MCF 10A (cell line): ENCODE measurements at regions not wholly inside any gene's neighbourhood (a gene's known extent, or its start where the extent isn't known, plus 50 kb on each side); places are given as distances from the start of the nearest gene placed in this dataset.

Experiments used
- BruUV-seq: library from RNA; stranded (reverse); fragments of 400-500 nt; replicated peaks from 2 replicates; lab custom pipeline; 2021; lab: Mats Ljungman, UMichigan
- CTCF ChIA-PET: fragments of 300-600 bp; sonication (Branson Sonifier 250); formaldehyde crosslinking; extraction: SDS; loops from one replicate; lab custom pipeline; 2021; ENCODE audit warnings: antibody characterized with exemption, inconsistent platforms; lab: Yijun Ruan, JAX
- POLR2A ChIA-PET: fragments of 300-600, 350-650 bp; sonication (Branson Sonifier 250); formaldehyde crosslinking; extraction: SDS; loops from one replicate; lab custom pipeline; 2020; ENCODE audit warnings: antibody characterized with exemption, inconsistent platforms; lab: Yijun Ruan, JAX
- DNase-seq: peaks from one replicate; pipeline ENCODE4 v3.0.0-alpha.2; 2018; ENCODE audit not compliant: unreplicated experiment
- H3K27ac Mint-ChIP-seq: one replicate; pipeline ENCODE4 v1.8.0; 2022; ENCODE audit warnings: mild to moderate bottlenecking, low read depth, mixed read lengths; ENCODE audit not compliant: unreplicated experiment
- H3K27me3 Mint-ChIP-seq: one replicate; pipeline ENCODE4 v1.8.0; 2022; ENCODE audit warnings: mixed read lengths; ENCODE audit not compliant: insufficient read depth, unreplicated experiment
- H3K36me3 Mint-ChIP-seq: one replicate; pipeline ENCODE4 v1.8.0; 2022; ENCODE audit warnings: mild to moderate bottlenecking, moderate library complexity, mixed read lengths; ENCODE audit not compliant: insufficient read depth, unreplicated experiment
- H3K4me1 Mint-ChIP-seq: one replicate; pipeline ENCODE4 v1.8.0; 2022; ENCODE audit warnings: mixed read lengths; ENCODE audit not compliant: insufficient read depth, unreplicated experiment
- H3K4me3 Mint-ChIP-seq: one replicate; pipeline ENCODE4 v1.8.0; 2022; ENCODE audit warnings: mild to moderate bottlenecking, moderate library complexity, mixed read lengths; ENCODE audit not compliant: unreplicated experiment
- H3K9me3 Mint-ChIP-seq: one replicate; pipeline ENCODE4 v1.8.0; 2022; ENCODE audit warnings: mixed read lengths; ENCODE audit not compliant: unreplicated experiment
- intact Hi-C: fragments of 100-400 bp; cut with micrococcal nuclease; formaldehyde crosslinking; loops from 2 replicates; pipeline ENCODE4 v1.14.1; 2022
- TF ChIP-seq, protein P1 (sequence below): fragments of 200-600 bp; IDR thresholded peaks from one replicate; pipeline ENCODE4 v1.8.0; 2022; ENCODE audit warnings: antibody characterized with exemption, mild to moderate bottlenecking; ENCODE audit not compliant: unreplicated experiment

- peaks cover 5% of the 10 kb centered on the region for H3K4me1 Mint-ChIP-seq
- intact Hi-C loops: no loop called here
- POLR2A ChIA-PET: no interaction called here
Observed at GRCh38 chr16:74053826-74054225, 242.8 kb upstream of the PSMD7 start.

GRCh38 chr16:74053312-74053711 is 243.3 kb upstream of the PSMD7 start:
- Mint-ChIP-seq H3K4me1 (peaks cover 5% of the 10 kb centered on the region), H3K27me3 (peaks cover 60% of the 10 kb centered on the region), H3K27ac (no peak overlapping the region), H3K9me3 (peaks cover 7% of the 10 kb centered on the region), H3K36me3 (no peaks in the 10 kb centered on the region), H3K4me3 (no peak overlapping the region)
- TF ChIP-seq, protein P1, sequence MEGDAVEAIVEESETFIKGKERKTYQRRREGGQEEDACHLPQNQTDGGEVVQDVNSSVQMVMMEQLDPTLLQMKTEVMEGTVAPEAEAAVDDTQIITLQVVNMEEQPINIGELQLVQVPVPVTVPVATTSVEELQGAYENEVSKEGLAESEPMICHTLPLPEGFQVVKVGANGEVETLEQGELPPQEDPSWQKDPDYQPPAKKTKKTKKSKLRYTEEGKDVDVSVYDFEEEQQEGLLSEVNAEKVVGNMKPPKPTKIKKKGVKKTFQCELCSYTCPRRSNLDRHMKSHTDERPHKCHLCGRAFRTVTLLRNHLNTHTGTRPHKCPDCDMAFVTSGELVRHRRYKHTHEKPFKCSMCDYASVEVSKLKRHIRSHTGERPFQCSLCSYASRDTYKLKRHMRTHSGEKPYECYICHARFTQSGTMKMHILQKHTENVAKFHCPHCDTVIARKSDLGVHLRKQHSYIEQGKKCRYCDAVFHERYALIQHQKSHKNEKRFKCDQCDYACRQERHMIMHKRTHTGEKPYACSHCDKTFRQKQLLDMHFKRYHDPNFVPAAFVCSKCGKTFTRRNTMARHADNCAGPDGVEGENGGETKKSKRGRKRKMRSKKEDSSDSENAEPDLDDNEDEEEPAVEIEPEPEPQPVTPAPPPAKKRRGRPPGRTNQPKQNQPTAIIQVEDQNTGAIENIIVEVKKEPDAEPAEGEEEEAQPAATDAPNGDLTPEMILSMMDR: no peak
- intact Hi-C loops: no loop called here
- no TSS peak for BruUV-seq
- no peak for DNase-seq
- ChIA-PET POLR2A (no interaction called here), CTCF (interaction anchor here (1.0 kb wide), 1 partner anchor 19 kb away, joined by 3 read pairs; no protein-coding TSS in a partner anchor)

More at GRCh38 chr16:74053826-74054225, 242.8 kb upstream of the PSMD7 start:
- no peaks in the 10 kb centered on the region for H3K36me3 Mint-ChIP-seq
- TF ChIP-seq, protein P1: no peak
- H3K27me3 Mint-ChIP-seq: peaks cover 60% of the 10 kb centered on the region
- no TSS peak for BruUV-seq
- no peak overlapping the region for H3K27ac Mint-ChIP-seq
- no peak overlapping the region for H3K4me3 Mint-ChIP-seq
- CTCF ChIA-PET: interaction anchor here (1.0 kb wide), 1 partner anchor 19 kb away, joined by 3 read pairs; no protein-coding TSS in a partner anchor
- peaks cover 10% of the 10 kb centered on the region for H3K9me3 Mint-ChIP-seq
- no peak for DNase-seq

DNA sequence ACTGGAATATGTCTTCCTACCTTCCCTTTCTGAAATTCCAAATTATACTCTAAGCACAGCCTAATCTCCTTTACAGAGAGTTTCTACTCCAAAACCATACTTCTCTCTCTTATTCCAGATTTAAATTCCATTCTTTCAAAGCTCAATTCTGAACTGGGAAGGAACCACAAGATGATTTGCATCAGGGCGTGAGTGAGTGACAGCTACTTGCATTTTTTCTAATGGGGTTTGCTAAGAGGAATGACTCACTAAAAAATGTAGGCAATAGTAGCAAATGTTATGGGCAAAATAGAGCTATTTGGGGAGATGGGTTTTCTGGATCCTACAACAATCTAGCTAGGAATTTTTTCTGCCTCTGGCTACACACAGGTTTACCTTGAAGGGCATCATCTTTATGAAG is 244.6 kb upstream of the PSMD7 start:
- TF ChIP-seq, protein P1: no peak
- DNase-seq: peak; percentile 10
- intact Hi-C loops: no loop called here
- Mint-ChIP-seq H3K9me3 (peaks cover 7% of the 10 kb centered on the region), H3K4me1 (peaks cover 5% of the 10 kb centered on the region), H3K27me3 (peaks cover 67% of the 10 kb centered on the region), H3K4me3 (no peak overlapping the region), H3K36me3 (no peaks in the 10 kb centered on the region), H3K27ac (no peak overlapping the region)
- ChIA-PET POLR2A (interaction anchor here (1.0 kb wide), 1 partner anchor 16 kb away, joined by 3 read pairs; no protein-coding TSS in a partner anchor), CTCF (interaction anchor here (0.6 to 1.2 kb wide), 3 partner anchors 9 to 972 kb away, joined by 3 read pairs; no protein-coding TSS in a partner anchor)
- no TSS peak for BruUV-seq

GRCh38 chr16:74049027-74049426 is 247.6 kb upstream of the PSMD7 start:
- intact Hi-C loops: no loop called here
- Mint-ChIP-seq H3K4me1 (peaks cover 5% of the 10 kb centered on the region), H3K27me3 (peaks cover 47% of the 10 kb centered on the region), H3K36me3 (no peaks in the 10 kb centered on the region), H3K9me3 (no peaks in the 10 kb centered on the region), H3K27ac (no peak overlapping the region), H3K4me3 (no peak overlapping the region)
- BruUV-seq: no TSS peak
- ChIA-PET CTCF (interaction anchor here (0.6 to 2.8 kb wide), 2 partner anchors 14 to 222 kb away, joined by 4 to 8 read pairs; no protein-coding TSS in a partner anchor), POLR2A (no interaction called here)
- TF ChIP-seq, protein P1: no peak
- no peak for DNase-seq
